Cardiac fibroblast (primary cell): ENCODE measurements at regions not wholly inside any gene's neighbourhood (a gene's known extent, or its start where the extent isn't known, plus 50 kb on each side); places are given as distances from the start of the nearest gene placed in this dataset.

Experiments
- DNase-seq, 2 donors: peaks; one replicate each; pipeline versions ENCODE4 v3.0.0 to v3.0.0-alpha.2; 2010; ENCODE audit warnings: low read depth in 2 of 2
- H3K4me3 ChIP-seq, 2 donors: replicated peaks in 1 of 2; 1 replicate in 1 of 2; 2 replicates in 1 of 2; pipeline ENCODE4 v1.5.1; 2011; ENCODE audit warnings: low read depth in 2 of 2, low read length in 2 of 2, mild to moderate bottlenecking in 2 of 2, moderate library complexity in 1 of 2
- CTCF ChIP-seq: IDR thresholded peaks from one replicate; pipeline ENCODE4 v1.5.1; 2011; ENCODE audit warnings: low read depth, mild to moderate bottlenecking, low read length, inconsistent platforms

GRCh38 chr9:117869712-117870111 is 165.5 kb downstream of the TLR4 start:
- H3K4me3 ChIP-seq = no peak overlapping the region
- TF ChIP-seq CTCF = no peak
- no peak for DNase-seq

- H3K4me3 ChIP-seq = no peak overlapping the region
- TF ChIP-seq CTCF = no peak
- DNase-seq = no peak
Measured at GRCh38 chr9:117873664-117874063, 169.5 kb downstream of the TLR4 start.

- no peak for TF ChIP-seq CTCF
- no peak overlapping the region for H3K4me3 ChIP-seq
- no peak for DNase-seq
Measured at GRCh38 chr9:117875886-117876285, 171.7 kb downstream of the TLR4 start.

- no peak for TF ChIP-seq CTCF
- no peak for DNase-seq
- no peak overlapping the region for H3K4me3 ChIP-seq
Measured at GRCh38 chr9:117882171-117882570, 178.0 kb downstream of the TLR4 start.

GRCh38 chr9:117886616-117887015 is 182.4 kb downstream of the TLR4 start:
- TF ChIP-seq CTCF = no peak
- H3K4me3 ChIP-seq = no peak overlapping the region
- no peak for DNase-seq

- no peak overlapping the region for H3K4me3 ChIP-seq
- peak in 1 of 2 donors; percentile 5 for DNase-seq
- no peak for TF ChIP-seq CTCF
Measured at GRCh38 chr9:117887383-117887782, 183.2 kb downstream of the TLR4 start.

GRCh38 chr9:117887941-117888340 is 183.7 kb downstream of the TLR4 start:
- no peak overlapping the region for H3K4me3 ChIP-seq
- no peak for DNase-seq
- no peak for TF ChIP-seq CTCF
